CD4-positive, alpha-beta memory T cell (primary cell): ENCODE measurements at regions not wholly inside any gene's neighbourhood (a gene's known extent, or its start where the extent isn't known, plus 50 kb on each side); places are given as distances from the start of the nearest gene placed in this dataset.
A peak's percentile ranks its signal among the peaks of the same experiment; 100 is the strongest.

Experiments
- CTCF ChIA-PET: fragments of 350-600 bp; sonication (Branson Sonifier 250); formaldehyde crosslinking; loops from one replicate; lab custom pipeline; 2021; ENCODE audit warnings: inconsistent platforms; ENCODE audit not compliant: partially characterized antibody; lab: Charles Lee
- POLR2A ChIA-PET: fragments of 350-600 bp; sonication (Branson Sonifier 250); formaldehyde crosslinking; loops from one replicate; lab custom pipeline; 2021; ENCODE audit not compliant: partially characterized antibody; lab: Charles Lee
- DNase-seq, 5 donors: peaks; one replicate each; pipeline versions ENCODE4 v3.0.0 to v3.0.0-alpha.2; 2020 to 2022; ENCODE audit warnings: mixed read lengths in 1 of 5
- H3K27ac ChIP-seq: one replicate; pipeline ENCODE4 v1.7.0; 2013; ENCODE audit warnings: low read depth, low read length
- H3K27me3 ChIP-seq: 2 replicates; pipeline ENCODE4 v1.7.0; 2013; ENCODE audit warnings: mild to moderate bottlenecking, low read length, moderate library complexity; ENCODE audit not compliant: insufficient read depth
- H3K36me3 ChIP-seq: 2 replicates; pipeline ENCODE4 v1.7.0; 2013; ENCODE audit warnings: mild to moderate bottlenecking, low read length, moderate library complexity; ENCODE audit not compliant: insufficient read depth
- H3K4me1 ChIP-seq: 2 replicates; pipeline ENCODE4 v1.7.0; 2013; ENCODE audit warnings: mild to moderate bottlenecking, low read length, moderate library complexity; ENCODE audit not compliant: insufficient read depth
- H3K4me3 ChIP-seq, 2 donors: one replicate each; pipeline ENCODE4 v1.7.0; 2013; ENCODE audit warnings: low read length in 2 of 2, mild to moderate bottlenecking in 1 of 2
- H3K9me3 ChIP-seq, 2 donors: one replicate each; pipeline ENCODE4 v1.7.0; 2013; ENCODE audit warnings: low read length in 2 of 2, control low read depth in 1 of 2; ENCODE audit not compliant: control insufficient read depth in 1 of 2
- H3K27ac Mint-ChIP-seq, 7 donors: one replicate each; pipeline ENCODE4 v1.8.0; 2020 to 2021; ENCODE audit warnings: mixed read lengths in 7 of 7, mild to moderate bottlenecking in 6 of 7, inconsistent platforms in 3 of 7, moderate library complexity in 3 of 7
- H3K27me3 Mint-ChIP-seq, 2 donors: one replicate each; pipeline ENCODE4 v1.8.0; 2020 to 2021; ENCODE audit warnings: mixed read lengths in 2 of 2
- H3K36me3 Mint-ChIP-seq, 2 donors: one replicate each; pipeline ENCODE4 v1.8.0; 2020 to 2021; ENCODE audit warnings: mixed read lengths in 2 of 2, inconsistent platforms in 1 of 2, mild to moderate bottlenecking in 1 of 2
- H3K4me1 Mint-ChIP-seq, 4 donors: one replicate each; pipeline ENCODE4 v1.8.0; 2020 to 2021; ENCODE audit warnings: mixed read lengths in 4 of 4, mild to moderate bottlenecking in 1 of 4
- H3K4me3 Mint-ChIP-seq, 8 donors: one replicate each; pipeline ENCODE4 v1.8.0; 2020 to 2021; ENCODE audit warnings: mixed read lengths in 8 of 8, mild to moderate bottlenecking in 7 of 8, moderate library complexity in 6 of 8, inconsistent platforms in 3 of 8
- H3K9me3 Mint-ChIP-seq, 8 donors: one replicate each; pipeline ENCODE4 v1.8.0; 2020 to 2021; ENCODE audit warnings: mixed read lengths in 8 of 8, mild to moderate bottlenecking in 5 of 8, inconsistent platforms in 3 of 8, moderate library complexity in 1 of 8
- intact Hi-C: fragments of 100-400 bp; cut with micrococcal nuclease; formaldehyde crosslinking; loops from one replicate; pipeline ENCODE4 v1.15.1; 2023

- H3K9me3 Mint-ChIP-seq = no peaks in the 10 kb centered on the region
- intact Hi-C loops = no loop called here
Observed at GRCh38 chr3:111318289-111318688, 223.7 kb upstream of the CD96 start.

DNA sequence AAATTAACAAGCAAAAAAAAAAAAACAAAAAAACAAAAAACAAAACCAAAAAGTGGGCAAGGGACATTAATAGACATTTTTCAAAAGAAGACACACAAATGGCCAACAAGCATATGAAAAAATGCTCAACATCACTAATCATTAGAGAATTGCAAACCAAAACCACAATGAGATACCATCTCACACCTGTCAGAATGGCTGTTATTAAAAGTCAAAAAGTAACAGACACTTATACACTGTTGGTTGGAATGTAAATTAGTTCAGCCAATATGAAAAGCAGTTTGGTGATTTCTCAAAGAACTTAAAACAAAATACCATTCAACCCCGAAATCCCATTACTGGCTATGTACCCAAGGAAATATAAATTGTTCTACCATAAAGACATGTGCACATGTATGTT lies 222.4 kb upstream of the CD96 start:
- POLR2A ChIA-PET = no interaction called here
- Mint-ChIP-seq H3K36me3 (no peaks in the 10 kb centered on the region), H3K9me3 (no peaks in the 10 kb centered on the region), H3K27me3 (no peaks in the 10 kb centered on the region), H3K4me1 (peaks cover 13 to 25% (median 19%) of the 10 kb centered on the region in 4 donors), H3K4me3 (no peak overlapping the region), H3K27ac (no peak overlapping the region)
- Histone ChIP-seq H3K27me3 (no peaks in the 10 kb centered on the region), H3K4me3 (no peak overlapping the region), H3K4me1 (peaks cover 24% of the 10 kb centered on the region), H3K27ac (no peak overlapping the region), H3K36me3 (no peaks in the 10 kb centered on the region), H3K9me3 (no peaks in the 10 kb centered on the region)
- CTCF ChIA-PET = interaction anchor here (1.5 kb wide), 1 partner anchor 12 kb away, joined by 4 read pairs; no protein-coding TSS in a partner anchor
- DNase-seq = no peak
- intact Hi-C loops = no loop called here

More at GRCh38 chr3:111318289-111318688, 223.7 kb upstream of the CD96 start:
- Mint-ChIP-seq H3K4me1 (peaks cover 5 to 17% (median 11%) of the 10 kb centered on the region in 4 donors), H3K4me3 (no peak overlapping the region), H3K27me3 (no peaks in the 10 kb centered on the region), H3K27ac (no peak overlapping the region), H3K36me3 (no peaks in the 10 kb centered on the region)
- Histone ChIP-seq H3K4me1 (peaks cover 23% of the 10 kb centered on the region), H3K9me3 (no peaks in the 10 kb centered on the region), H3K36me3 (no peaks in the 10 kb centered on the region), H3K27me3 (no peaks in the 10 kb centered on the region), H3K27ac (no peak overlapping the region), H3K4me3 (no peak overlapping the region)
- POLR2A ChIA-PET = interaction anchor here (1.2 kb wide), 1 partner anchor 9 kb away, joined by 3 read pairs; no protein-coding TSS in a partner anchor
- CTCF ChIA-PET = interaction anchor here (1.0 to 1.2 kb wide), 3 partner anchors 17 to 79 kb away, joined by 3 to 4 read pairs (median 3); no protein-coding TSS in a partner anchor
- DNase-seq = no peak

- ChIA-PET CTCF (no interaction called here), POLR2A (no interaction called here)
Observed at GRCh38 chr3:111321786-111322185, 220.2 kb upstream of the CD96 start.

GRCh38 chr3:111323019-111323418 lies 219.0 kb upstream of the CD96 start:
- H3K9me3 ChIP-seq = no peaks in the 10 kb centered on the region
- H3K4me1 Mint-ChIP-seq = peaks cover 27 to 43% (median 36%) of the 10 kb centered on the region in 4 donors
- no peak for DNase-seq
- peaks cover 26% of the 10 kb centered on the region for H3K4me1 ChIP-seq
- no peak overlapping the region for H3K4me3 ChIP-seq
- no peaks in the 10 kb centered on the region for H3K9me3 Mint-ChIP-seq
- H3K27ac Mint-ChIP-seq = peak overlapping the region in 2 of 7 donors; percentile 85 to 94
- H3K4me3 Mint-ChIP-seq = no peak overlapping the region
- POLR2A ChIA-PET = interaction anchor here (1.6 to 2.8 kb wide), 2 partner anchors 8 to 11 kb away, joined by 10 read pairs; no protein-coding TSS in a partner anchor
- H3K36me3 Mint-ChIP-seq = no peaks in the 10 kb centered on the region
- H3K27me3 Mint-ChIP-seq = no peaks in the 10 kb centered on the region
- H3K27ac ChIP-seq = no peak overlapping the region
- no peaks in the 10 kb centered on the region for H3K27me3 ChIP-seq
- CTCF ChIA-PET = interaction anchor here (1.1 to 1.4 kb wide), 3 partner anchors 10 to 15 kb away, joined by 3 to 5 read pairs (median 3); no protein-coding TSS in a partner anchor
- intact Hi-C loops = loop anchor here (5.0 kb wide), 2 partner anchors 251 to 294 kb away; partner anchors contain the start of gene NECTIN3
- no peaks in the 10 kb centered on the region for H3K36me3 ChIP-seq

More at GRCh38 chr3:111321786-111322185, 220.2 kb upstream of the CD96 start:
- Histone ChIP-seq H3K4me1 (peaks cover 26% of the 10 kb centered on the region), H3K27ac (no peak overlapping the region), H3K9me3 (no peaks in the 10 kb centered on the region), H3K27me3 (no peaks in the 10 kb centered on the region), H3K36me3 (no peaks in the 10 kb centered on the region), H3K4me3 (no peak overlapping the region)
- no peak for DNase-seq
- Mint-ChIP-seq H3K27ac (no peak overlapping the region), H3K4me1 (peaks cover 27 to 43% (median 36%) of the 10 kb centered on the region in 4 donors), H3K9me3 (no peaks in the 10 kb centered on the region), H3K36me3 (no peaks in the 10 kb centered on the region), H3K4me3 (no peak overlapping the region), H3K27me3 (no peaks in the 10 kb centered on the region)
- intact Hi-C loops = loop anchor here (5.0 kb wide), 2 partner anchors 249 to 296 kb away; partner anchors contain the start of gene NECTIN3

GRCh38 chr3:111324151-111324550 lies 217.8 kb upstream of the CD96 start:
- no peaks in the 10 kb centered on the region for H3K27me3 ChIP-seq
- peak overlapping the region; percentile 14 to 22 for H3K4me3 ChIP-seq
- H3K4me1 ChIP-seq = peaks cover 26% of the 10 kb centered on the region
- peak in 2 of 5 donors; percentile 19 to 24 for DNase-seq
- no peaks in the 10 kb centered on the region for H3K9me3 ChIP-seq
- Mint-ChIP-seq H3K27me3 (no peaks in the 10 kb centered on the region), H3K4me1 (peaks cover 26 to 43% (median 36%) of the 10 kb centered on the region in 4 donors), H3K36me3 (no peaks in the 10 kb centered on the region), H3K27ac (peak overlapping the region; percentile 33 to 94 (median 85)), H3K9me3 (no peaks in the 10 kb centered on the region), H3K4me3 (peak overlapping the region; percentile 57 to 88 (median 80))
- ChIA-PET CTCF (interaction anchor here (1.4 kb wide), 2 partner anchors 12 to 14 kb away, joined by 3 to 5 read pairs; no protein-coding TSS in a partner anchor), POLR2A (interaction anchor here (1.6 to 2.8 kb wide), 2 partner anchors 9 to 12 kb away, joined by 10 read pairs; no protein-coding TSS in a partner anchor)
- H3K36me3 ChIP-seq = no peaks in the 10 kb centered on the region
- peak overlapping the region; percentile 18 for H3K27ac ChIP-seq
- intact Hi-C loops = loop anchor here (5.0 kb wide), 2 partner anchors 252 to 293 kb away; partner anchors contain the start of gene NECTIN3

GRCh38 chr3:111324645-111325044 lies 217.4 kb upstream of the CD96 start:
- Histone ChIP-seq H3K4me3 (peak overlapping the region in 1 of 2 donors; percentile 14), H3K9me3 (no peaks in the 10 kb centered on the region), H3K27ac (peak overlapping the region; percentile 18), H3K27me3 (no peaks in the 10 kb centered on the region), H3K36me3 (no peaks in the 10 kb centered on the region), H3K4me1 (peaks cover 23% of the 10 kb centered on the region)
- intact Hi-C loops = loop anchor here (5.0 kb wide), 2 partner anchors 252 to 293 kb away; partner anchors contain the start of gene NECTIN3
- H3K9me3 Mint-ChIP-seq = no peaks in the 10 kb centered on the region
- no peaks in the 10 kb centered on the region for H3K36me3 Mint-ChIP-seq
- H3K27ac Mint-ChIP-seq = peak overlapping the region; percentile 33 to 94 (median 85)
- ChIA-PET POLR2A (interaction anchor here (0.7 to 2.8 kb wide), 3 partner anchors 9 to 99 kb away, joined by 4 to 10 read pairs (median 4); no protein-coding TSS in a partner anchor), CTCF (interaction anchor here (1.4 kb wide), 1 partner anchor 14 kb away, joined by 3 read pairs; no protein-coding TSS in a partner anchor)
- H3K4me1 Mint-ChIP-seq = peaks cover 26 to 41% (median 33%) of the 10 kb centered on the region in 4 donors
- DNase-seq = no peak
- no peaks in the 10 kb centered on the region for H3K27me3 Mint-ChIP-seq
- peak overlapping the region; percentile 57 to 88 (median 80) for H3K4me3 Mint-ChIP-seq

- Histone ChIP-seq H3K27me3 (no peaks in the 10 kb centered on the region), H3K4me3 (peak overlapping the region in 1 of 2 donors; percentile 14), H3K27ac (no peak overlapping the region), H3K9me3 (no peaks in the 10 kb centered on the region), H3K4me1 (peaks cover 23% of the 10 kb centered on the region), H3K36me3 (no peaks in the 10 kb centered on the region)
- H3K27me3 Mint-ChIP-seq = no peaks in the 10 kb centered on the region
- ChIA-PET CTCF (interaction anchor here (1.4 kb wide), 1 partner anchor 13 kb away, joined by 3 read pairs; no protein-coding TSS in a partner anchor), POLR2A (interaction anchor here (0.7 to 2.8 kb wide), 3 partner anchors 8 to 100 kb away, joined by 4 to 10 read pairs (median 4); no protein-coding TSS in a partner anchor)
- H3K36me3 Mint-ChIP-seq = no peaks in the 10 kb centered on the region
- H3K9me3 Mint-ChIP-seq = no peaks in the 10 kb centered on the region
- intact Hi-C loops = no loop called here
- H3K4me1 Mint-ChIP-seq = peaks cover 25 to 41% (median 31%) of the 10 kb centered on the region in 4 donors
- DNase-seq = no peak
- H3K27ac Mint-ChIP-seq = peak overlapping the region in 5 of 7 donors; percentile 33 to 57 (median 50)
- H3K4me3 Mint-ChIP-seq = peak overlapping the region in 6 of 8 donors; percentile 0 to 88 (median 68)
Observed at GRCh38 chr3:111325160-111325718, 216.8 kb upstream of the CD96 start.
